T1000 (cell line): ENCODE measurements at regions not wholly inside any gene's neighbourhood (a gene's known extent, or its start where the extent isn't known, plus 50 kb on each side); places are given as distances from the start of the nearest gene placed in this dataset.

Experiments used
- DNase-seq: peaks from one replicate; lab custom pipeline; 2025; ENCODE audit warnings: mixed read lengths; lab: John Stamatoyannopoulos, UW

- DNase-seq: no peak
These were observed 307.4 kb upstream of the C9orf72 start for GRCh38 chr9:27880635-27881034.

- DNase-seq: no peak
These were observed 315.5 kb upstream of the C9orf72 start for GRCh38 chr9:27888661-27889295.

- no peak for DNase-seq
These were observed 351.2 kb upstream of the C9orf72 start for GRCh38 chr9:27924502-27924901.

- DNase-seq: no peak
These were observed 352.5 kb upstream of the C9orf72 start for GRCh38 chr9:27925815-27926214.

- no peak for DNase-seq
These were observed 356.6 kb upstream of the C9orf72 start for GRCh38 chr9:27929841-27930240.

- DNase-seq: no peak
These were observed 360.1 kb upstream of the C9orf72 start for GRCh38 chr9:27933210-27934025.

- DNase-seq: no peak
These were observed 361.2 kb upstream of the C9orf72 start for GRCh38 chr9:27934471-27934870.

- no peak for DNase-seq
These were observed 365.9 kb upstream of the C9orf72 start for GRCh38 chr9:27939186-27939585.

GRCh38 chr9:27940535-27940934 lies 367.3 kb upstream of the C9orf72 start:
- DNase-seq: no peak

- no peak for DNase-seq
These were observed 370.2 kb upstream of the C9orf72 start for GRCh38 chr9:27943501-27943900.

GRCh38 chr9:27945386-27945785 lies 372.1 kb upstream of the C9orf72 start:
- DNase-seq: no peak

- DNase-seq: no peak
These were observed 377.1 kb upstream of the C9orf72 start for GRCh38 chr9:27950382-27950781.

GRCh38 chr9:27954858-27955257 lies 381.6 kb upstream of the C9orf72 start:
- no peak for DNase-seq

- DNase-seq: no peak
These were observed 390.6 kb upstream of the C9orf72 start for GRCh38 chr9:27963836-27964235.

GRCh38 chr9:27967210-27967609 lies 393.9 kb upstream of the C9orf72 start:
- no peak for DNase-seq

GRCh38 chr9:27977931-27978330 lies 404.6 kb upstream of the C9orf72 start:
- DNase-seq: no peak

GRCh38 chr9:27985714-27986113 lies 412.4 kb upstream of the C9orf72 start:
- no peak for DNase-seq

- DNase-seq: no peak
These were observed 417.2 kb upstream of the C9orf72 start for GRCh38 chr9:27990524-27990923.

- DNase-seq: no peak
These were observed 417.9 kb upstream of the C9orf72 start for GRCh38 chr9:27991221-27991620.

- no peak for DNase-seq
These were observed 427.8 kb upstream of the C9orf72 start for GRCh38 chr9:28001096-28001495.

- DNase-seq: no peak
These were observed 431.6 kb upstream of the C9orf72 start for GRCh38 chr9:28004900-28005299.

- DNase-seq: no peak
These were observed 432.5 kb upstream of the C9orf72 start for GRCh38 chr9:28005779-28006178.

GRCh38 chr9:28007097-28007817 lies 434.0 kb upstream of the C9orf72 start:
- no peak for DNase-seq
